ENCODE measurements at regions not wholly inside any gene's neighbourhood (a gene's known extent, or its start where the extent isn't known, plus 50 kb on each side); places are given as distances from the start of the nearest gene placed in this dataset.

- TF ChIP-seq CTCF (IDR thresholded peaks at IDR 0.05; ENCODE audit: insufficient read depth, low read length, poor library complexity, severe bottlenecking) = no peak
- TF ChIP-seq EZH2phosphoT487 (conservative IDR thresholded peaks at IDR 0.05; ENCODE audit: low read length) = no peak
Measured at GRCh38 chr17:5662409-5663085, 78.2 kb upstream of the NLRP1 start.

Data from SU-DHL-6 (cell line).